HG02759 (cell line): ENCODE measurements at regions not wholly inside any gene's neighbourhood (a gene's known extent, or its start where the extent isn't known, plus 50 kb on each side); places are given as distances from the start of the nearest gene placed in this dataset.

Experiments
- ATAC-seq: cut with Tn5 transposase; IDR thresholded peaks from one replicate; pipeline ENCODE4 v1.9.1; 2021; ENCODE audit warnings: mild to moderate bottlenecking, moderate library complexity; ENCODE audit not compliant: unreplicated experiment

- no peak for ATAC-seq
Observed at GRCh38 chr16:73298562-73298961, 250.6 kb upstream of the ZFHX3 start.

GRCh38 chr16:73290258-73290657 lies 242.3 kb upstream of the ZFHX3 start:
- no peak for ATAC-seq

- peak; percentile 89 for ATAC-seq
Observed at GRCh38 chr16:73289232-73289631, 241.3 kb upstream of the ZFHX3 start.

GRCh38 chr16:73288520-73288919 lies 240.6 kb upstream of the ZFHX3 start:
- ATAC-seq = no peak

GRCh38 chr16:73287859-73288405 lies 240.0 kb upstream of the ZFHX3 start:
- ATAC-seq = no peak

- ATAC-seq = no peak
Observed at GRCh38 chr16:73286346-73287267, 238.7 kb upstream of the ZFHX3 start.

- no peak for ATAC-seq
Observed at GRCh38 chr16:73285436-73286201, 237.7 kb upstream of the ZFHX3 start.

GRCh38 chr16:73280388-73280787 lies 232.5 kb upstream of the ZFHX3 start:
- ATAC-seq = no peak

- ATAC-seq = no peak
Observed at GRCh38 chr16:73279451-73279850, 231.5 kb upstream of the ZFHX3 start.

- ATAC-seq = no peak
Observed at GRCh38 chr16:73277071-73277470, 229.1 kb upstream of the ZFHX3 start.

- ATAC-seq = peak; percentile 16
Observed at GRCh38 chr16:73275448-73275847, 227.5 kb upstream of the ZFHX3 start.

- ATAC-seq = peak; percentile 84
Observed at GRCh38 chr16:73275024-73275423, 227.1 kb upstream of the ZFHX3 start.

- ATAC-seq = no peak
Observed at GRCh38 chr16:73274140-73274539, 226.2 kb upstream of the ZFHX3 start.

GRCh38 chr16:73268366-73268993 lies 220.6 kb upstream of the ZFHX3 start:
- no peak for ATAC-seq

- ATAC-seq = no peak
Observed at GRCh38 chr16:73265935-73266334, 218.0 kb upstream of the ZFHX3 start.

GRCh38 chr16:73265124-73265837 lies 217.4 kb upstream of the ZFHX3 start:
- ATAC-seq = no peak

GRCh38 chr16:73262931-73263330 lies 215.0 kb upstream of the ZFHX3 start:
- no peak for ATAC-seq

GRCh38 chr16:73255031-73255430 lies 207.1 kb upstream of the ZFHX3 start:
- ATAC-seq = no peak

- ATAC-seq = no peak
Observed at GRCh38 chr16:73253922-73254480, 206.1 kb upstream of the ZFHX3 start.

- ATAC-seq = no peak
Observed at GRCh38 chr16:73252446-73252845, 204.5 kb upstream of the ZFHX3 start.
